Loucy (cell line): ENCODE measurements at regions not wholly inside any gene's neighbourhood (a gene's known extent, or its start where the extent isn't known, plus 50 kb on each side); places are given as distances from the start of the nearest gene placed in this dataset.

Source experiments
- H2AFZ ChIP-seq: fragments of 200-600 bp; sonication (generic); 2 replicates; pipeline ENCODE4 v1.6.0; 2016; ENCODE audit warnings: antibody characterized with exemption, mild to moderate bottlenecking, low read length, moderate library complexity
- H3F3A ChIP-seq: fragments of 200-600 bp; 2 replicates; pipeline ENCODE4 v1.6.0; 2016; ENCODE audit warnings: antibody characterized with exemption, low read depth, mild to moderate bottlenecking
- H3K27me3 ChIP-seq: fragments of 200-600 bp; sonication (generic); 2 replicates; pipeline ENCODE4 v1.6.1; 2014; ENCODE audit warnings: low read length, mild to moderate bottlenecking; ENCODE audit not compliant: insufficient read depth, poor library complexity, severe bottlenecking
- H3K36me3 ChIP-seq: fragments of 200-600 bp; sonication (generic); 2 replicates; pipeline ENCODE4 v1.6.1; 2016; ENCODE audit warnings: low read length; ENCODE audit not compliant: insufficient read depth
- H3K4me1 ChIP-seq: fragments of 200-600 bp; sonication (generic); 2 replicates; pipeline ENCODE4 v1.5.1; 2014; ENCODE audit warnings: low read length, mild to moderate bottlenecking; ENCODE audit not compliant: insufficient read depth, poor library complexity, severe bottlenecking
- H3K4me2 ChIP-seq: fragments of 200-600 bp; sonication (generic); 2 replicates; pipeline ENCODE4 v1.6.0; 2014; ENCODE audit warnings: antibody characterized with exemption, low read length, low read depth, mild to moderate bottlenecking; ENCODE audit not compliant: poor library complexity, severe bottlenecking
- H3K4me3 ChIP-seq: fragments of 200-600 bp; sonication (generic); 2 replicates; pipeline ENCODE4 v1.5.1; 2014; ENCODE audit warnings: low read length, mild to moderate bottlenecking, mixed read lengths; ENCODE audit not compliant: poor library complexity, severe bottlenecking
- H3K79me2 ChIP-seq: fragments of 200-600 bp; sonication (generic); 2 replicates; pipeline ENCODE4 v1.6.1; 2014; ENCODE audit warnings: low read length; ENCODE audit not compliant: insufficient read depth
- H3K9ac ChIP-seq: fragments of 200-600 bp; sonication (generic); 2 replicates; pipeline ENCODE4 v1.6.0; 2014; ENCODE audit warnings: mild to moderate bottlenecking, low read depth, low read length, moderate library complexity; ENCODE audit not compliant: poor library complexity, severe bottlenecking
- H3K9me2 ChIP-seq: fragments of 200-600 bp; sonication (generic); replicated peaks from 2 replicates; pipeline ENCODE4 v1.6.1; 2016; ENCODE audit warnings: low read depth, low read length, mixed read lengths
- H3K9me3 ChIP-seq: fragments of 200-600 bp; sonication (generic); 2 replicates; pipeline ENCODE4 v1.6.1; 2014; ENCODE audit warnings: mild to moderate bottlenecking, antibody characterized with exemption, low read length, low read depth; ENCODE audit not compliant: insufficient read depth
- H4K20me1 ChIP-seq: fragments of 200-600 bp; sonication (generic); 2 replicates; pipeline ENCODE4 v1.6.0; 2014; ENCODE audit warnings: antibody characterized with exemption, low read length, mild to moderate bottlenecking; ENCODE audit not compliant: insufficient read depth, poor library complexity, severe bottlenecking
- EZH2phosphoT487 ChIP-seq: fragments of 200-600 bp; IDR thresholded peaks from 2 replicates; pipeline ENCODE4 v1.6.1; 2018; ENCODE audit warnings: antibody characterized with exemption, mild to moderate bottlenecking, moderate library complexity, borderline replicate concordance
- TF ChIP-seq, protein P1 (sequence below): fragments of 200-600 bp; sonication (generic); conservative IDR thresholded peaks from 2 replicates; pipeline ENCODE4 v1.5.1; 2014; ENCODE audit warnings: mild to moderate bottlenecking, antibody characterized with exemption, low read length

DNA sequence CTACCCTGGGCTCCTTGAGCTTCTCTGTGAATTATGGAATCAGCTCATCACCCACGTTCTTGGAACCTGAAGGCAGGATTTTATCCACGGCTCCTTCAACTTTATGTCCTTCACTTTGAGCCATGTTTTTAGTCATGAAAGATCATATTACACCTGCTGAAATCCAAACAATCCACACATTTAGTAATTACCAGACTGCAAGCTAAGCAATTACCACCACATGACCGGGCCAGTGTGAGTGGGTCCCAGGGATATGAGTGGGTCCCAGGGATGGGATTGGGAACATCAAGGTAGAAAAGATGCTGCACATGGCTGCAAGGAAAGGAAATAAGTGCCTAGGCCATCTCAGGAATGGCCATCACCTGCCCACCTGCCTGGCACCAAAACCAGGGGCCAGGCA, 140.3 kb upstream of the IQSEC1 start:
- H3K36me3 ChIP-seq = no peaks in the 10 kb centered on the region
- no peaks in the 10 kb centered on the region for H3F3A ChIP-seq
- no peak for TF ChIP-seq EZH2phosphoT487
- TF ChIP-seq, protein P1, sequence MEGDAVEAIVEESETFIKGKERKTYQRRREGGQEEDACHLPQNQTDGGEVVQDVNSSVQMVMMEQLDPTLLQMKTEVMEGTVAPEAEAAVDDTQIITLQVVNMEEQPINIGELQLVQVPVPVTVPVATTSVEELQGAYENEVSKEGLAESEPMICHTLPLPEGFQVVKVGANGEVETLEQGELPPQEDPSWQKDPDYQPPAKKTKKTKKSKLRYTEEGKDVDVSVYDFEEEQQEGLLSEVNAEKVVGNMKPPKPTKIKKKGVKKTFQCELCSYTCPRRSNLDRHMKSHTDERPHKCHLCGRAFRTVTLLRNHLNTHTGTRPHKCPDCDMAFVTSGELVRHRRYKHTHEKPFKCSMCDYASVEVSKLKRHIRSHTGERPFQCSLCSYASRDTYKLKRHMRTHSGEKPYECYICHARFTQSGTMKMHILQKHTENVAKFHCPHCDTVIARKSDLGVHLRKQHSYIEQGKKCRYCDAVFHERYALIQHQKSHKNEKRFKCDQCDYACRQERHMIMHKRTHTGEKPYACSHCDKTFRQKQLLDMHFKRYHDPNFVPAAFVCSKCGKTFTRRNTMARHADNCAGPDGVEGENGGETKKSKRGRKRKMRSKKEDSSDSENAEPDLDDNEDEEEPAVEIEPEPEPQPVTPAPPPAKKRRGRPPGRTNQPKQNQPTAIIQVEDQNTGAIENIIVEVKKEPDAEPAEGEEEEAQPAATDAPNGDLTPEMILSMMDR = no peak
- no peaks in the 10 kb centered on the region for H3K79me2 ChIP-seq
- no peaks in the 10 kb centered on the region for H3K9me3 ChIP-seq
- H3K4me1 ChIP-seq = no peaks in the 10 kb centered on the region
- H3K9ac ChIP-seq = no peak overlapping the region
- no peak overlapping the region for H2AFZ ChIP-seq
- H3K27me3 ChIP-seq = no peaks in the 10 kb centered on the region
- no peak overlapping the region for H3K4me3 ChIP-seq
- H3K9me2 ChIP-seq = no peaks in the 10 kb centered on the region
- H3K4me2 ChIP-seq = no peak overlapping the region
- H4K20me1 ChIP-seq = no peaks in the 10 kb centered on the region

- Histone ChIP-seq H3K9me2 (no peaks in the 10 kb centered on the region), H3K36me3 (no peaks in the 10 kb centered on the region), H3K4me2 (no peak overlapping the region), H3K79me2 (no peaks in the 10 kb centered on the region), H3K4me3 (no peak overlapping the region), H3K9me3 (no peaks in the 10 kb centered on the region), H3K27me3 (no peaks in the 10 kb centered on the region), H3F3A (no peaks in the 10 kb centered on the region), H3K9ac (no peak overlapping the region), H2AFZ (no peak overlapping the region), H4K20me1 (no peaks in the 10 kb centered on the region), H3K4me1 (no peaks in the 10 kb centered on the region)
- TF ChIP-seq EZH2phosphoT487 = no peak
- TF ChIP-seq, protein P1 = no peak
These were observed 138.5 kb upstream of the IQSEC1 start for GRCh38 chr3:13211605-13212210.

DNA sequence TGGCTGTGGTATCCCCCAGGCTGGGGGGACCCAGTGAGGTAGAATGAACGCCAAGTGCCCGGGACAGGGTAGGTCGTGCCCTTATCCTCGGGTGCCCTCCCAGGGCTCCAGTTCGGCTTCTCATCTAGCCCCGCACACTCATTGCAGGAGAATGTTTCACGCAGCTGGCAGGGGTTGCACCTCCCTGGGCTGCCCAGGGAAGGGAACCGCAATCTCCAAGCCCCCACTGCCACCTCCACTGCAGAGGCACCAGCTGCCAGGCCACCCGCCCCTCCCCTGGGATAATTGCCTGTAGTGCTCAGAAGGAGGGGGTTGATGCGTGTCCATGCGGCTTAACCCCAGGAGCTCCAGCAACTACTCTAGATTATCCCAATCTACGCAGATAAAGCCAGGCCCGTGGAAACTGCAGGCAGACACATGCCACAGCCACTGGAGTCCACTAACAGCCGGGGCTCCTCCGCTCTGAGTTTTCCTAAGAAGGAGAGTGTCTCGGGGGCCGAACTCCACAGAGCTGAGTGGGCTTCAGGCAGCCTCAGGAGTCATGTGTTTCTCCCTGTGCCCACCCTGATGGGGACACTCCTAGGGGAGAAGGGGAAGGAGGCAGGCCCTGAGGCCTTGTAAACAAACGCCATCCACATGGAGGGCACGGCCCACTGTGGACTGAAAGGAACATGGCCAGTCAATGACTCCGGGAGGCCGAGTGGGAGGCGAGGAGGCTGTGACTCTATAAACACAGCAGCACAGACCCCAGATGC, 137.2 kb upstream of the IQSEC1 start:
- Histone ChIP-seq H3K9ac (no peak overlapping the region), H3K4me2 (no peak overlapping the region), H4K20me1 (no peaks in the 10 kb centered on the region), H2AFZ (no peak overlapping the region), H3K4me1 (no peaks in the 10 kb centered on the region), H3K9me2 (no peaks in the 10 kb centered on the region), H3K27me3 (no peaks in the 10 kb centered on the region), H3F3A (no peaks in the 10 kb centered on the region), H3K79me2 (no peaks in the 10 kb centered on the region), H3K36me3 (no peaks in the 10 kb centered on the region), H3K4me3 (no peak overlapping the region), H3K9me3 (no peaks in the 10 kb centered on the region)
- TF ChIP-seq, protein P1 = no peak
- no peak for TF ChIP-seq EZH2phosphoT487
